ENCODE measurements at regions not wholly inside any gene's neighbourhood (a gene's known extent, or its start where the extent isn't known, plus 50 kb on each side); places are given as distances from the start of the nearest gene placed in this dataset.

GRCh38 chr21:25313829-25314228 is 293.5 kb downstream of the MRPL39 start:
- TF ChIP-seq GATA3 (IDR thresholded peaks at IDR 0.05; ENCODE audit: low read depth, low read length) (no peak), GATA2 (IDR thresholded peaks at IDR 0.05; ENCODE audit: low read depth, low read length) (no peak)
